Stimulated activated CD8-positive, alpha-beta memory T cell treated with anti-CD3 and anti-CD28 coated beads, Interleukin-12 subunit alpha, Interleukin-12 subunit beta, amount 100 ng/mL, for 1 hour (primary cell): ENCODE measurements at regions not wholly inside any gene's neighbourhood (a gene's known extent, or its start where the extent isn't known, plus 50 kb on each side); places are given as distances from the start of the nearest gene placed in this dataset.
A peak's percentile ranks its signal among the peaks of the same experiment; 100 is the strongest.
"Not testable (repeated sequence)": the region's sequence is repeated elsewhere in the genome, so short reads cannot be mapped to it uniquely, and the experiment has no call there.

Experiments
- DNase-seq: peaks from one replicate; pipeline ENCODE4 v3.0.0-alpha.2; 2020; ENCODE audit warnings: low read depth

GRCh38 chr9:21695874-21696341 is 106.5 kb upstream of the MTAP start:
- DNase-seq: no peak

DNA sequence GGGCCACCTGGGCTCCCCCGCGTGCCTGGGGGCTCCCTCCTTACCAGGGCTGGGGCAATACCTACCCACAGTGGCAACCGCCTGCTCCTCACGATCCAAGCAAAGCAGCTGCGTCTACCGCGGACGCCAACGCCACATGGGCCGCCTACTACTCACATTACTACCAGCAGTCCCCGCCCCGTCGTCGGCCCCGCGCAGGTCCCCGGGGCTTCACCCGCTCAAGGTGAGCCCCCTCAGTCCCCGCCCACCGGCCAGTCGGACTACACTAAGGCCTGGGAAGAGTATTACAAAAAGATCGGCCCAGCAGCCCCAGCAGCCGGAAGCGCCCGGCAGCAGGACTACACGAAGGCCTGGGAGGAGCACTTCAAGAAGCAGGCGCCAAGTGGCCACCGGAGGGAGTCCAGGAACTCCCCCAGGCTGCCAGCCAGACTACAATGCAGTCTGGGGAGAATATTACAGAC is 106.0 kb upstream of the MTAP start:
- no peak for DNase-seq

GRCh38 chr9:21708260-21708711 is 94.2 kb upstream of the MTAP start:
- DNase-seq: no peak

GRCh38 chr9:21708856-21709255 is 93.6 kb upstream of the MTAP start:
- DNase-seq: no peak

DNA sequence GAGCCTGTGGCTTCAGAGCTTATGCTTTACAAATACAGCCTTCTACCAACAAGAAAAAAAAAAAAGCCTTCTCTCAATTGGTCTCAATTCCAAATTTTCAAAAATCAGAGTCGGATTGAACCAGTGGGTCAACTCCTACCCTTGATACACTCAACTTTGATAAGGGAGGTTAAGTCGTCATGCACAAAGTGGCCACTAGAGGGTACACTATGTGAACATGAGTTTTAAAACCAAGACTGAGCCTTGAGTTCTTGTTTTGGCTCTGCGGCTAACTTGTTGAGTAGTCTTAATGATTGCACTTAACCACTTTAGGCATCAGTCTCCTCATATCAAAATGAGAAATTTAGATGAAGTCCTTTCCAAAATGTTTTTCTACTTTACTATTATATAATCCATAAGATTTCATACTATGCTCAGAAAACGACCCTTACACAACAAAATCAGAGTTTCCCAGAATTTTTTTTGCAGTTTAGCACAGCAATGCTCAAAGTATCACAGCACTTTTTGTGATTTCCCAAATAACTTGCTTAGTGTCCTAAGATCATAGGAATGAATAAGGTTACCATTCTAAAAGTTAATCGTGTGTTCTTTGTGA is 92.9 kb upstream of the MTAP start:
- peak; percentile 52 for DNase-seq

- no peak for DNase-seq
Measured at GRCh38 chr9:21710548-21711191, 91.8 kb upstream of the MTAP start.

DNA sequence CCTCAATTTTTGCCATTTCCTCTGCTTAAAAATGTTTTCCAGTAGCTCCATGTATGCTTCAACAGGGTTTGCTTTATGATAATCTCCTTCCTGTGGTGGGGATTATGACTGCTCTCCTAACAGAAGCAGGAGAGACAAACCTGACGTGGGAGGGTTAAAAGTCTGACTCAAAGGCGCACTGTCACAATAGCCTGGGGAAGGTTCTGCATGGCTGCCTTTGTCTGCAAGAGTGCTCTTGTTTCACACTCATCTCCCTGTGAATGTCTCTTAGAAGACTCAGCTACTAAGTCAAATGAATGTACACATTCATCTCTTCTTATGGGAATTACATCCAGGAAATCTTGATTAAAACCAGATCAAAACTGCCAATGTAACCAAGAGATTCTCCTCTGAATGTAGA is 90.9 kb upstream of the MTAP start:
- no peak for DNase-seq

DNA sequence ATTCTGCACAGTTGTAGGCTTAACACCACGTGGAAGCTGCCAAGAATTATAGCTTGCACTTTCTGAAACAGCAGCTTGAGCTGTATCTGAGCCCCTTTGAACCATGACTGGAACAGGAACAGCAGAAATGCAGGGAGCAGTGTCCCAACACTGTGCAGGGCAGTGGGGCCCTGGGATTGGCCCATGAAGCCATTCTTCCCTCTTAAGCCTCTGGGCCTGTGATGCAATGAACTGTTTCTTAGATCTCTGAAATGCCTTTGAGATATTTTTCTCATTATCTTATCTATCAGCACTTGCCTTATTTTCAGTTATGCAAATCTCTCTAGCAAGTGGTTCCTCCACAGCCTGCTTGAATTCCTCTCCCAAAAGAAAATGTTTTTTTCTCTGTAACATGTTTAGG is 87.0 kb upstream of the MTAP start:
- DNase-seq: no peak

DNA sequence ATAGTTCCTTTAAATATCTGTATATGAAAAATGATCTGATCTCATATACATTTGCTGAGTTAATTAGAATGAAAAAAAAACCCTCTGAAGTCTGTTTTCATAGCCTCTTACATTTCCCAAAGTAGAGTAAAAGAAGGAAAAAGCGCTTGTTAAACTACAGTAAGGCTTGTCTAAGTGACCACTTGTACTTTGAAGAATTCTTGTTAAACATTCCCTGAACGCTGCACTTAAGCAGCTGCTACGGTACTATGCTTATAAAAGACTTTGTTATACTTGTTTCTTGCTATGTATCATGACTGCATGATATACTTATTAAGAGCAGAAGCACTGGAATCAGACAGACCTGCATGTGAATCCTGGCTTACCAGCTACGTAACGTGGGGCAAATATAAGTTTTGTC is 81.7 kb upstream of the MTAP start:
- DNase-seq: no peak

GRCh38 chr9:21727411-21727810 is 75.0 kb upstream of the MTAP start:
- not testable (repeated sequence) for DNase-seq

DNA sequence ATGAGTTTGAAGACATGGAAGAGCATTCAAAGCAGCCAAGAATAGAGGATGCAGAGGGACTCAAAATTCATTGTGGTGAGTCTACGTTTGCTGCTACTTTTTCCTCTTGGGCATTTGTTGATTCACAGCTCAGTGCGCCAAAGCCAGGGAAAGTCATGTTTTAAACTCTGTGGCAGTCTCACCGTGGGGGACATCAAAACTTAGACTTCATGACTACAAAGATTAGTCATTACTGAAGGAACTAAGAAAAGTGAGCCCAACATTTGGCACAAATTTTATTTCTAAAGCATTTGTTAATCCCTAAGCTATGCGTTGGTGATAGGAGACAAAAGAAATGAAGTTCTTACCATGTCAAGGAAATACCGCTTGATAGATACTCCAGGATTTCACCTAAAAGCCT is 73.7 kb upstream of the MTAP start:
- DNase-seq: no peak

DNA sequence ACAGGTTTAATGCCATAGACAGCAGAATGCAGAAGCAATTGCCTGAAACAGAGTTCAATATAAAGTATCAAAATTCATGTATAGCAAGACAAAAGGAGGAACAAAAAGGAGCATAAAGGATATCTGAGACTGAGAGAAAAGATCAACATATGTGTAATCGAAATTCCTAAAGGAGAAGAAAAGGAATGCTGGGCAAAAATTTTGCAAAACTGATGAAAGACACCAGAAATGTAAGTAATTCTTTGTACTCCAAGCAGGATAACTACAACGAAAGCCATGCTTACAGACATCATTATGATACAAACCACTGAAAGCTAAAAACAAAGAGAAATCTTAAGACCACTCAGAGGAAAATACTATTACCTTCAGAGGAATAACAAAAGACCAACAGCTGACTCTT is 72.8 kb upstream of the MTAP start:
- DNase-seq: no peak

GRCh38 chr9:21730899-21731298 is 71.5 kb upstream of the MTAP start:
- no peak for DNase-seq

GRCh38 chr9:21741151-21741550 is 61.3 kb upstream of the MTAP start:
- DNase-seq: no peak

GRCh38 chr9:21744320-21744719 is 58.1 kb upstream of the MTAP start:
- no peak for DNase-seq

GRCh38 chr9:21744841-21745240 is 57.6 kb upstream of the MTAP start:
- no peak for DNase-seq

DNA sequence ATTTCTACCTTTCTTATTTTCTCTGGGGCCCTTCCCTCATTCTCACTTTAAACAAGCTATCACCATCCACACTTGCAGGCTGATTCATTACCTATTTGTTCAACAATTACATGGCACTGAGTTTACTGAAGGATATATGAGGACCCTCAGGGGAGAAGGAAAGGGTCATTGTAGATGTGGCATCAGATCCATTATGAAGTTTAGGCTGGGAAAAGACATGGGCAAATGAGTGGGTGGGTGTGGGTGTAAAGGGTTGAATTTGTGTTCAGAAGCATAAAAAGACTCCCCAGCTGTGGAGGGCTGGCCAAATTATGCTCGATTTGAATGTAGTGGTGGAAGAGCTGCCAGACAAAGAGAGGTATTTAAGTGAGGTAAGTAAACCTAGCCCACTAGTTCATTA is 55.9 kb upstream of the MTAP start:
- DNase-seq: no peak

DNA sequence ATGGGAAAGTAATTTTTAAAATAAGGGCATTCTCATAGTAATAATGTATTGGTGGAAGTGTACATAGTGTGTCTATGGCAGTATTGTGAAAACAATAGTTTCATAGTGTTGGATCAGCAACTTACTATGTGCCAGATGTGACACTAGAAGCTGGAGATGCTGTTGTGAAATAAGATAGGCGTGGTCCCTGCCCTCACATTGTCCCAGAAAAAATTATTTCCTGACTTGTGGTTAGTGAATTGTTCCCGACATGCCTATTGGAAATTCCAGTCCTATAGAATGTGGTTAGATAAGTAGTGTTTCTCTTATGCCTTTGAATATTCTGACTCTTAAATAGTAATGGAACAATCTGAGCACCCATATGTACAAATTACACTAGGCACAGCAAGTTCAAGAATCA is 55.3 kb upstream of the MTAP start:
- DNase-seq: no peak

DNA sequence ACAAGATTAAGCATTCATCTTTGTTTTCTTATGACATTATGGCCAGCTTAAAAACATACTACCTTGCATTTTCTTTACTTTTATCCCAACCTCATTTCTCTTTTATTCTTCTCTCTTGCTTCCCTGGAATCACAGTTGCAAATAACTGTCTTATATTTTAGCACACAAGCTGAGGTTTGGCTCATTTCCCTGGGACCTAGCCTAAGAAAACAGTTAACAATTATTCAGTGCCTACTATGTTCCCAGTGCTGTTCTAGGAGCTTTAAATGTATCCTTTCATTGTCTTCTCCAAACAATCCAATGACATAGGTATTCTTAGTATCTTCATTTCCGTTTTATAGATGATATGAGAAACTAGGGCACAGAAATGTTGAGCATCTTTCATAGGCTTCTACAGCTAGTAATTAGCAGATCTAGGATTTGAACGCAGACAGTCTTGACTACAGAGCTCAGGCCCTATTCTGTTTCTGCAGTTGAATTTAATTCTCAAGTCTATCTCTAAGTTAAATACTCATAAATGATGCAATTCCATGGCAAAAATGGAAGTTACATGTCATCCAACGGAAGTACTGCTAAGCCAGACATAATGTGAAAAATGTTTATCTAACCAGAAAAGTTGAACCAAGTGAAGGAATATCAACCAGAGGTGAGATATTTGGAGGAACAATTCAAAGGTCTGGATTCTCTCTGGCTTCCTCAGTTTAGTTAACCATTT is 52.3 kb upstream of the MTAP start:
- no peak for DNase-seq

- no peak for DNase-seq
Measured at GRCh38 chr9:21751998-21752397, 50.4 kb upstream of the MTAP start.
